GM21423 (cell line): ENCODE measurements at regions not wholly inside any gene's neighbourhood (a gene's known extent, or its start where the extent isn't known, plus 50 kb on each side); places are given as distances from the start of the nearest gene placed in this dataset.

ENCODE experiments used
- ATAC-seq: cut with Tn5 transposase; IDR thresholded peaks from one replicate; pipeline ENCODE4 v1.9.1; 2021; ENCODE audit warnings: mild to moderate bottlenecking, moderate library complexity; ENCODE audit not compliant: unreplicated experiment

DNA sequence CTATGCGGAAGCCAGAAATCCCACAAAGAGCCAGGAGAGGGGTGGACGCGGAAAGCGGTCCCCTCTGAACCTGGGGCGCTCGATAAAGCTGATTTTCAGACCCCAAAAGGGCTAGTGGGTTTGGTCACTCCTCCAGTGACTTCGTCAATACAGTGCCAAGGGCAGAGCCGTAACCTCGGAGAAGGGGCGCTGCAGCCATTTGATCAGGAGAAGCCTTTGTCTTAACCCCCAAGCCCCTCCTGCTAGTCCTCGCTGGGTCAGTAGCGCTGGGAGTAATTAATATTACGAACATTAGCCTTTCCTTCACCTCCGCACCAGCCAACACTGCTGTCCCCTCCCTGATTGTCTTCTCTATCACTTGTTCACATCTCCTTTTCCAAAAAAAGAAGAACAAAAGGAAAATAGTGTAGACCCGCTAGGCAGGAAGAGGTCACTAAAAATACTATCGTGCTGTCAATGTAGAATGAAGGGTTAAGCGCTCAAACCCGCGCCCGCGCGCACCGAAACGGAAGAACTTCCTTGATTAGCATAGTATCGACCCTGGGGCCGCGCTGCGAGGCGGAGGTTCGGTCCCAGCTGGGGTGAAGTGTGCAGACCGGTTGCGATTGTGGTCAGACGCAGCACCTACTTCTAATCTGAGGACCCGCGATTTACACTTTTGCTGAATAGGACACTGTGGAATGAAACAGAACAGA lies 63.2 kb upstream of the MAPRE2 start:
- ATAC-seq = peak; percentile 30

DNA sequence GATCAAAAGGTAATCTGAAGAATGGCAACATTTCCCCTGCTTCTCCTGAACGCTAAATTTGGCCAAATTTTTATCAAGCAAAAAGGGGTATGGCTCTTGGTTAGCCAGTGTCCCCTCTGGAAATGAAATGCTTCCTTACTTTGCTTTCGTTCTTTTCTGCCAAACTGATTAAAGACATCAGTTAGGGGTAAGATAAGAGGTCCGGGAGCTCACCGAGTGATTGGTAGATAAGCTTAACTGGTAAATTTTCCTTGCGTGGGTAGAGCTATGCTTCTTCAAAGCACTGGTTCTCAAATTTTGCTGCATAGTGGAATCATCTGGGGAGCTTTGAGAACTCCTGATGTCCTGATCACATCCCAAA lies 62.7 kb upstream of the MAPRE2 start:
- ATAC-seq = no peak

DNA sequence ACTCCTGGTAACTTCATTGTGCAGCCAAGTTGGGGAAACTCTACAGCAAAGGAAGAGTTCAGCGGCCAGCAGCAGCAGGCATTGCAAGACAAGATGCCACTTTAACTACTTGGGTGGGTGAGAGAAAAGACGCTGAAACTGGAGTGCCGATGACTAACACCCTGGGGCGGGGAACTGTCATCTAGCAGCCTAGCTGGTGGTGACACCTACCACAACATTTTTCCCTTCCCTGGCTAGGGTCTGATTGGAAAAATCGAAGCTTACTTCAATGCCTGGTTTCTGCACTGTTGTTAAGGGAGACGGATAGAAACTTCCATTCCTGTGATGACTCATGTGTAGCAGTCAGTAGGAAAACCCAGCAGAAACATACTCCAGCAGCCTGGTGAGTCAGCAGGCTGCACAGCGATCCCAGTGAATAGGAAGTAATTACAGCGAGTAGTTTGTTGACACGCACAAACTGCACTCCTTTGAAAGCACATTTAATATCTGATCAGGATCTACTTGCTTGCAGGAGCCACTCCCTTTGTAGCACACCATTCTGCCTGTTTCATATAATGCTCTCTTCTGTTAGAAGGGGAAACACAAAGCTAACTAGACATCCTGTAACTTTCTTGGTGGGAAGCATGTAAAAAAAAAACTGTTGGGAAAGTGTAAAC lies 62.1 kb upstream of the MAPRE2 start:
- ATAC-seq = peak; percentile 36

- ATAC-seq = no peak
Observed at GRCh38 chr18:34981487-34981886, 59.7 kb upstream of the MAPRE2 start.

DNA sequence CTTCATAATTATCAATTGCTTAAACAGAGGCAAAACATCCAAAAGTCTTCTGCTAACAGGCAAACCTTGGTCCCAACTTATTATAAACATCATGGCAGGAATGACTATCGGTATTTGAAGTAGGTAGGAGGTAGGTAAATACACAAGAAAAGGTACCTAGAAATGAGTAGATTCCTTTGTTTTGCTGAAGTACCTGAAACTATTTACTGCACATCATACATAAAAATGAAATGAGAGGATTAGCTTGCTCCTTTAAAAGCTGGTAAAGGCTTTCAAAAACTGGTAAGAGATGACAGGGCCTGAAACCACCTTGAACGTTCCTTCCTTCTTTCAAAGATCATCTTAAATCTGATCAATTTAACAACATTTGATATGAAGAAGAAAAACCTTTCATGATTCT lies 55.2 kb upstream of the MAPRE2 start:
- no peak for ATAC-seq

DNA sequence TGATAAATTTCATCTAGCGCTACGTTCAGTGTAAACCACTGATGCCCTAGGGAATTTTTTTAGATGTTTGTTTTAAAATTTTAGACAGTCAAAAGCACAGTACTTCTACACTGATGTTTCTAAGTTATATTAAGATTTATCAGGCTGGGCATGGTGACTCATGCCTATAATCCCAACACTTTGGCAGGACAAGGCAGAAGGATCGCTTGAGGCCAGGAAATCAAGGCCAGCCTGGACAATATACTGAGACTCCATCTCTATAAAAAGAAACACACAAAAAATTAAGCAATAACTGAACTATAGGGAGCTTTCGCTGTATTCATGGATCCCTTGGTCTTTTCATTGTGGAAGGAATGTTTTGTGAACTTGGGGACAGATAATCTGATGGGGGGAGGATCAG lies 50.6 kb upstream of the MAPRE2 start:
- ATAC-seq = no peak

DNA sequence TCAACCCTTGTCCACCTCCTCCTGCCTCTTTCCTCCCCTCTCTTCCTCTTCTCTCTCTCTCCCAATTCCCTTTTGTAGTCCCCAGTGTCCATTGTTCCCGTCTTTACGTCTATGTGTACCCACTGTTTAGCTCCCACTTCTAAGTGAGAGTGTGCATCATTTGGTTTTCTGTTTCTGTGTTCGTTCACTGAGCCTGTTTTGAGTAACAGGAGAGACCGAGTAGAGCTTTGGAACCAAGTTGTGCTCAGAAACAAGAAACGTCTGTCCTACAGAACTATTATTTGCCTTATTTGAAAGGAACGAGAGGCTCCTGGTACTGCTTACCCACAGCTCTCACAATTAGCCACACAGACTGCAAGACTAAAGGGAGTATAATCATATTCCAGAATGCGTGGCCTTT lies 50.1 kb upstream of the MAPRE2 start:
- ATAC-seq = no peak
